CD4-positive, alpha-beta T cell (primary cell): ENCODE measurements at regions not wholly inside any gene's neighbourhood (a gene's known extent, or its start where the extent isn't known, plus 50 kb on each side); places are given as distances from the start of the nearest gene placed in this dataset.

Experiments
- ATAC-seq: fragments of 200-7000 bp; cut with Tn5 transposase; one replicate; pipeline ENCODE4 v1.10.0; 2022; ENCODE audit warnings: mild to moderate bottlenecking; ENCODE audit not compliant: poor library complexity
- CTCF ChIA-PET: fragments of 350-600 bp; sonication (Branson Sonifier 250); formaldehyde crosslinking; loops from one replicate; lab custom pipeline; 2021; ENCODE audit warnings: antibody characterized with exemption, inconsistent platforms; lab: Charles Lee
- POLR2A ChIA-PET: fragments of 350-600 bp; sonication (Branson Sonifier 250); formaldehyde crosslinking; loops from one replicate; lab custom pipeline; 2021; ENCODE audit warnings: antibody characterized with exemption, inconsistent platforms; lab: Charles Lee
- DNase-seq, 14 experiments: peaks; one replicate each; pipeline ENCODE4 v3.0.0-alpha.2; 2013 to 2020; ENCODE audit warnings: mixed read lengths in 2 of 14
- H3K27ac ChIP-seq, 2 donors: one replicate each; pipeline versions ENCODE4 v1.5.1 to v1.7.0; 2013; ENCODE audit warnings: low read length in 2 of 2, low read depth in 1 of 2, mild to moderate bottlenecking in 1 of 2
- H3K27me3 ChIP-seq, 2 experiments: 1 replicate in 1 of 2; 2 replicates in 1 of 2; pipeline versions ENCODE4 v1.6.1 to v1.7.0; 2013; ENCODE audit warnings: low read length in 2 of 2, control low read depth in 1 of 2, mild to moderate bottlenecking in 1 of 2, moderate library complexity in 1 of 2; ENCODE audit not compliant: insufficient read depth in 2 of 2, control insufficient read depth in 1 of 2
- H3K36me3 ChIP-seq: one replicate; pipeline ENCODE4 v1.6.1; 2013; ENCODE audit warnings: low read length, control low read depth; ENCODE audit not compliant: insufficient read depth
- H3K4me1 ChIP-seq: one replicate; pipeline ENCODE4 v1.6.1; 2013; ENCODE audit warnings: low read length, control low read depth; ENCODE audit not compliant: insufficient read depth
- H3K4me3 ChIP-seq: one replicate; pipeline ENCODE4 v1.5.1; 2013; ENCODE audit warnings: mild to moderate bottlenecking, low read length, moderate library complexity
- H3K9me3 ChIP-seq, 2 experiments: 1 replicate in 1 of 2; 2 replicates in 1 of 2; pipeline versions ENCODE4 v1.6.1 to v1.7.0; 2013; ENCODE audit warnings: low read length in 2 of 2, mild to moderate bottlenecking in 2 of 2, control low read depth in 1 of 2, moderate library complexity in 1 of 2; ENCODE audit not compliant: control insufficient read depth in 1 of 2, insufficient read depth in 1 of 2
- H3K27ac Mint-ChIP-seq: one replicate; pipeline ENCODE4 v1.8.0; 2020; ENCODE audit warnings: mixed read lengths
- H3K27me3 Mint-ChIP-seq: one replicate; pipeline ENCODE4 v1.8.0; 2021; ENCODE audit warnings: mixed read lengths
- H3K36me3 Mint-ChIP-seq: one replicate; pipeline ENCODE4 v1.8.0; 2021; ENCODE audit warnings: low read depth, mixed read lengths
- H3K4me1 Mint-ChIP-seq: one replicate; pipeline ENCODE4 v1.8.0; 2021; ENCODE audit warnings: low read depth, mixed read lengths
- H3K4me3 Mint-ChIP-seq: one replicate; pipeline ENCODE4 v1.8.0; 2020; ENCODE audit warnings: mild to moderate bottlenecking, mixed read lengths
- H3K9me3 Mint-ChIP-seq: one replicate; pipeline ENCODE4 v1.8.0; 2020; ENCODE audit warnings: mixed read lengths
- CTCF ChIP-seq: fragments of 200-600 bp; IDR thresholded peaks from one replicate; pipeline ENCODE4 v1.8.0; 2022; ENCODE audit warnings: antibody characterized with exemption, mild to moderate bottlenecking
- intact Hi-C, 2 experiments: fragments of 100-400 bp; cut with DNase I in 1 of 2; cut with micrococcal nuclease in 1 of 2; formaldehyde crosslinking; loops; one replicate each; pipeline versions ENCODE4 v1.15.1 to v1.9.0; 2023 to 2025; cut with DNase I, micrococcal nuclease

- Mint-ChIP-seq H3K36me3 (no peaks in the 10 kb centered on the region), H3K27me3 (peaks cover 13% of the 10 kb centered on the region), H3K27ac (no peak overlapping the region), H3K9me3 (peaks cover 7% of the 10 kb centered on the region), H3K4me3 (no peak overlapping the region), H3K4me1 (no peaks in the 10 kb centered on the region)
- ATAC-seq (no peak), DNase-seq (no peak)
- H3K4me3 ChIP-seq, result no peak overlapping the region
- no peak overlapping the region for H3K27ac ChIP-seq
- H3K27me3 ChIP-seq, result no peaks in the 10 kb centered on the region
- intact Hi-C loops, result no loop called here
- ChIA-PET POLR2A (no interaction called here), CTCF (no interaction called here)
- H3K4me1 ChIP-seq, result no peaks in the 10 kb centered on the region
- H3K36me3 ChIP-seq, result no peaks in the 10 kb centered on the region
- H3K9me3 ChIP-seq, result no peaks in the 10 kb centered on the region
- no peak for TF ChIP-seq CTCF
Observed at GRCh38 chr3:132916096-132916495, 122.1 kb upstream of the TMEM108 start.

- Mint-ChIP-seq H3K9me3 (peaks cover 7% of the 10 kb centered on the region), H3K4me1 (no peaks in the 10 kb centered on the region), H3K36me3 (no peaks in the 10 kb centered on the region), H3K27me3 (peaks cover 8% of the 10 kb centered on the region), H3K27ac (no peak overlapping the region), H3K4me3 (no peak overlapping the region)
- DNase-seq, result no peak
- Histone ChIP-seq H3K4me3 (no peak overlapping the region), H3K9me3 (peaks cover 0 to under 1% of the 10 kb centered on the region in 2 experiments), H3K4me1 (no peaks in the 10 kb centered on the region), H3K27me3 (no peaks in the 10 kb centered on the region), H3K27ac (no peak overlapping the region), H3K36me3 (no peaks in the 10 kb centered on the region)
- ATAC-seq, result no peak
- CTCF ChIA-PET, result no interaction called here
- POLR2A ChIA-PET, result no interaction called here
- TF ChIP-seq CTCF, result no peak
- intact Hi-C loops, result no loop called here
Observed at GRCh38 chr3:132912416-132912753, 125.8 kb upstream of the TMEM108 start.

- Mint-ChIP-seq H3K27me3 (peaks cover 8% of the 10 kb centered on the region), H3K9me3 (peaks cover 7% of the 10 kb centered on the region), H3K36me3 (no peaks in the 10 kb centered on the region), H3K4me1 (no peaks in the 10 kb centered on the region), H3K4me3 (no peak overlapping the region), H3K27ac (no peak overlapping the region)
- ATAC-seq (no peak), DNase-seq (no peak)
- Histone ChIP-seq H3K9me3 (peaks cover 0 to 5% of the 10 kb centered on the region in 2 experiments), H3K4me3 (no peak overlapping the region), H3K36me3 (no peaks in the 10 kb centered on the region), H3K4me1 (no peaks in the 10 kb centered on the region), H3K27me3 (no peaks in the 10 kb centered on the region), H3K27ac (no peak overlapping the region)
- CTCF ChIA-PET, result no interaction called here
- intact Hi-C loops, result no loop called here
- TF ChIP-seq CTCF, result no peak
- POLR2A ChIA-PET, result no interaction called here
Observed at GRCh38 chr3:132911741-132912415, 126.3 kb upstream of the TMEM108 start.
